Natural killer cell (primary cell): ENCODE measurements at regions not wholly inside any gene's neighbourhood (a gene's known extent, or its start where the extent isn't known, plus 50 kb on each side); places are given as distances from the start of the nearest gene placed in this dataset.

Experiments used
- ATAC-seq, 3 donors: fragments of 150-1000 bp in 2 of 3; fragments of 200-7000 bp in 1 of 3; cut with Tn5 transposase; 1 replicate in 1 of 3; 2 replicates in 2 of 3; pipeline ENCODE4 v1.10.0; 2021; ENCODE audit warnings: mild to moderate bottlenecking in 2 of 3, moderate library complexity in 2 of 3
- DNase-seq, 2 donors: peaks; one replicate each; pipeline versions ENCODE4 v3.0.0 to v3.0.0-alpha.2; 2013 to 2021; ENCODE audit warnings: mixed read lengths in 1 of 2
- H3K27ac ChIP-seq: one replicate; pipeline ENCODE4 v1.5.1; 2013; ENCODE audit warnings: mild to moderate bottlenecking, low read length
- H3K27me3 ChIP-seq: one replicate; pipeline ENCODE4 v1.6.1; 2013; ENCODE audit warnings: low read length; ENCODE audit not compliant: control insufficient read depth, insufficient read depth
- H3K36me3 ChIP-seq: one replicate; pipeline ENCODE4 v1.6.1; 2013; ENCODE audit warnings: low read length; ENCODE audit not compliant: control insufficient read depth, insufficient read depth
- H3K4me1 ChIP-seq: one replicate; pipeline ENCODE4 v1.6.1; 2013; ENCODE audit warnings: low read length; ENCODE audit not compliant: control insufficient read depth, insufficient read depth
- H3K4me3 ChIP-seq: one replicate; pipeline ENCODE4 v1.5.1; 2013; ENCODE audit warnings: low read length
- H3K9me3 ChIP-seq: one replicate; pipeline ENCODE4 v1.6.1; 2013; ENCODE audit warnings: low read length; ENCODE audit not compliant: control insufficient read depth, insufficient read depth
- H3K27ac Mint-ChIP-seq, 2 donors: one replicate each; pipeline ENCODE4 v1.8.0; 2022; ENCODE audit warnings: mild to moderate bottlenecking in 2 of 2, mixed read lengths in 2 of 2, moderate library complexity in 1 of 2
- H3K27me3 Mint-ChIP-seq, 2 donors: one replicate each; pipeline ENCODE4 v1.8.0; 2022; ENCODE audit warnings: low read depth in 2 of 2, mixed read lengths in 2 of 2
- H3K36me3 Mint-ChIP-seq: one replicate; pipeline ENCODE4 v1.8.0; 2022; ENCODE audit warnings: mixed read lengths
- H3K4me1 Mint-ChIP-seq, 2 donors: one replicate each; pipeline ENCODE4 v1.8.0; 2022; ENCODE audit warnings: mixed read lengths in 2 of 2
- H3K4me3 Mint-ChIP-seq: one replicate; pipeline ENCODE4 v1.8.0; 2022; ENCODE audit warnings: mild to moderate bottlenecking, moderate library complexity, mixed read lengths
- H3K9me3 Mint-ChIP-seq, 2 donors: one replicate each; pipeline ENCODE4 v1.8.0; 2022; ENCODE audit warnings: mixed read lengths in 2 of 2
- WGBS: methylation state at CpG from one replicate; pipeline ENCODE4 v1.1.7; 2013; ENCODE audit warnings: missing lambda C conversion rate; ENCODE audit not compliant: insufficient coverage; 5-methylcytosine and 5-hydroxymethylcytosine counted together
- intact Hi-C: fragments of 100-400 bp; cut with micrococcal nuclease; formaldehyde crosslinking; loops from one replicate; pipeline ENCODE4 v1.14.2; 2022
- TF ChIP-seq, protein P1 (sequence below): fragments of 200-600 bp; IDR thresholded peaks from one replicate; pipeline ENCODE4 v1.8.0; 2022; ENCODE audit warnings: antibody characterized with exemption

- intact Hi-C loops = no loop called here
- H3K27me3 Mint-ChIP-seq = no peaks in the 10 kb centered on the region
- Histone ChIP-seq H3K4me1 (peaks cover 6% of the 10 kb centered on the region), H3K4me3 (no peak overlapping the region), H3K9me3 (no peaks in the 10 kb centered on the region), H3K36me3 (peaks cover 6% of the 10 kb centered on the region), H3K27me3 (no peaks in the 10 kb centered on the region), H3K27ac (no peak overlapping the region)
- peaks cover 50 to 51% of the 10 kb centered on the region in 2 donors for H3K4me1 Mint-ChIP-seq
- H3K4me3 Mint-ChIP-seq = no peak overlapping the region
- 95% methylated on average over 2 of the region's 3 CpGs for WGBS
- TF ChIP-seq, protein P1, sequence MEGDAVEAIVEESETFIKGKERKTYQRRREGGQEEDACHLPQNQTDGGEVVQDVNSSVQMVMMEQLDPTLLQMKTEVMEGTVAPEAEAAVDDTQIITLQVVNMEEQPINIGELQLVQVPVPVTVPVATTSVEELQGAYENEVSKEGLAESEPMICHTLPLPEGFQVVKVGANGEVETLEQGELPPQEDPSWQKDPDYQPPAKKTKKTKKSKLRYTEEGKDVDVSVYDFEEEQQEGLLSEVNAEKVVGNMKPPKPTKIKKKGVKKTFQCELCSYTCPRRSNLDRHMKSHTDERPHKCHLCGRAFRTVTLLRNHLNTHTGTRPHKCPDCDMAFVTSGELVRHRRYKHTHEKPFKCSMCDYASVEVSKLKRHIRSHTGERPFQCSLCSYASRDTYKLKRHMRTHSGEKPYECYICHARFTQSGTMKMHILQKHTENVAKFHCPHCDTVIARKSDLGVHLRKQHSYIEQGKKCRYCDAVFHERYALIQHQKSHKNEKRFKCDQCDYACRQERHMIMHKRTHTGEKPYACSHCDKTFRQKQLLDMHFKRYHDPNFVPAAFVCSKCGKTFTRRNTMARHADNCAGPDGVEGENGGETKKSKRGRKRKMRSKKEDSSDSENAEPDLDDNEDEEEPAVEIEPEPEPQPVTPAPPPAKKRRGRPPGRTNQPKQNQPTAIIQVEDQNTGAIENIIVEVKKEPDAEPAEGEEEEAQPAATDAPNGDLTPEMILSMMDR = no peak
- no peaks in the 10 kb centered on the region for H3K9me3 Mint-ChIP-seq
- peak overlapping the region in 1 of 2 donors; percentile 22 for H3K27ac Mint-ChIP-seq
- DNase-seq = no peak
- no peak for ATAC-seq
- H3K36me3 Mint-ChIP-seq = peaks cover 11% of the 10 kb centered on the region
These were observed 170.0 kb downstream of the LTN1 start for GRCh38 chr21:28822486-28823335.

DNA sequence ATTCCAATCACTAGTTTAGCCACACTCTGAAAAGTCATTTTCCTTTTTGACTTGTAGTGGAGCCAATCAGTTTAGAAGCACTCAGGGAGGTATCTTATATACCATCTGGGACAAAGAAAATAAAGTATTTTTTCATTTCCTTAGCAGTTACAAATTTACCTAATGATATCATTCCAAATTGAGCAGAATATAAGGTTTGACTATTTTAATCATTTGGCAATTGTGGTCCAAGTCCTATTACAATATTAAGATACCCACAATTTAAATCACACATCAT lies 170.6 kb downstream of the LTN1 start:
- Histone ChIP-seq H3K4me3 (no peak overlapping the region), H3K36me3 (peaks cover 6% of the 10 kb centered on the region), H3K9me3 (no peaks in the 10 kb centered on the region), H3K27ac (no peak overlapping the region), H3K4me1 (peaks cover 6% of the 10 kb centered on the region), H3K27me3 (no peaks in the 10 kb centered on the region)
- no peak overlapping the region for H3K4me3 Mint-ChIP-seq
- peaks cover 43 to 51% of the 10 kb centered on the region in 2 donors for H3K4me1 Mint-ChIP-seq
- DNase-seq (no peak), ATAC-seq (no peak)
- intact Hi-C loops = no loop called here
- H3K27ac Mint-ChIP-seq = no peak overlapping the region
- TF ChIP-seq, protein P1 = no peak
- H3K9me3 Mint-ChIP-seq = no peaks in the 10 kb centered on the region
- peaks cover 11% of the 10 kb centered on the region for H3K36me3 Mint-ChIP-seq
- H3K27me3 Mint-ChIP-seq = no peaks in the 10 kb centered on the region

GRCh38 chr21:28821276-28822122 lies 171.2 kb downstream of the LTN1 start:
- Mint-ChIP-seq H3K27me3 (no peaks in the 10 kb centered on the region), H3K4me1 (peaks cover 37 to 51% of the 10 kb centered on the region in 2 donors), H3K27ac (peak overlapping the region in 1 of 2 donors; percentile 14), H3K36me3 (peaks cover 11% of the 10 kb centered on the region), H3K9me3 (no peaks in the 10 kb centered on the region), H3K4me3 (no peak overlapping the region)
- Histone ChIP-seq H3K27ac (no peak overlapping the region), H3K4me1 (peaks cover 6% of the 10 kb centered on the region), H3K9me3 (no peaks in the 10 kb centered on the region), H3K4me3 (no peak overlapping the region), H3K27me3 (no peaks in the 10 kb centered on the region), H3K36me3 (peaks cover 6% of the 10 kb centered on the region)
- 100% methylated on average over 1 of the region's 6 CpGs for WGBS
- DNase-seq (no peak), ATAC-seq (no peak)
- intact Hi-C loops = no loop called here
- TF ChIP-seq, protein P1 = no peak
